WI38 (cell line): ENCODE measurements at regions not wholly inside any gene's neighbourhood (a gene's known extent, or its start where the extent isn't known, plus 50 kb on each side); places are given as distances from the start of the nearest gene placed in this dataset.
"Not testable (repeated sequence)": the region's sequence is repeated elsewhere in the genome, so short reads cannot be mapped to it uniquely, and the experiment has no call there.

Experiments used
- H3K4me3 ChIP-seq: 2 replicates; pipeline ENCODE4 v1.5.1; 2011; ENCODE audit warnings: low read depth, mild to moderate bottlenecking, control low read depth, low read length
- CTCF ChIP-seq: IDR thresholded peaks from 2 replicates; pipeline ENCODE4 v1.5.1; 2012; ENCODE audit warnings: low read depth, mild to moderate bottlenecking, control low read depth, low read length

- TF ChIP-seq CTCF = no peak
- no peak overlapping the region for H3K4me3 ChIP-seq
Observed at GRCh38 chr5:8840237-8840636, 705.6 kb downstream of the SEMA5A start.

- H3K4me3 ChIP-seq = not testable (repeated sequence)
Observed at GRCh38 chr5:8840746-8841145, 705.1 kb downstream of the SEMA5A start.

GRCh38 chr5:8842971-8843551 is 702.8 kb downstream of the SEMA5A start:
- TF ChIP-seq CTCF = peak; percentile 55
- H3K4me3 ChIP-seq = no peak overlapping the region

- no peak for TF ChIP-seq CTCF
- H3K4me3 ChIP-seq = no peak overlapping the region
Observed at GRCh38 chr5:8843771-8844170, 702.1 kb downstream of the SEMA5A start.

GRCh38 chr5:8844206-8844605 is 701.7 kb downstream of the SEMA5A start:
- no peak overlapping the region for H3K4me3 ChIP-seq
- TF ChIP-seq CTCF = no peak

GRCh38 chr5:8844847-8845246 is 701.0 kb downstream of the SEMA5A start:
- TF ChIP-seq CTCF = no peak
- no peak overlapping the region for H3K4me3 ChIP-seq

GRCh38 chr5:8845296-8845695 is 700.6 kb downstream of the SEMA5A start:
- TF ChIP-seq CTCF = no peak
- no peak overlapping the region for H3K4me3 ChIP-seq

GRCh38 chr5:8848366-8848765 is 697.5 kb downstream of the SEMA5A start:
- no peak for TF ChIP-seq CTCF
- no peak overlapping the region for H3K4me3 ChIP-seq
